Osteoblast (primary cell): ENCODE measurements at regions not wholly inside any gene's neighbourhood (a gene's known extent, or its start where the extent isn't known, plus 50 kb on each side); places are given as distances from the start of the nearest gene placed in this dataset.

Source experiments
- DNase-seq: peaks from one replicate; pipeline ENCODE4 v3.0.0; 2011; ENCODE audit warnings: low spot score, mixed read lengths; ENCODE audit not compliant: insufficient read length; ENCODE audit errors: missing footprints
- H2AFZ ChIP-seq: 2 replicates; pipeline ENCODE4 v1.6.0; 2011; ENCODE audit warnings: mild to moderate bottlenecking, low read length
- H3K27ac ChIP-seq: 2 replicates; pipeline ENCODE4 v1.5.1; 2011; ENCODE audit warnings: mild to moderate bottlenecking, low read depth, low read length, moderate library complexity
- H3K27me3 ChIP-seq: 2 replicates; pipeline ENCODE4 v1.6.0; 2012; ENCODE audit warnings: mild to moderate bottlenecking, control low read depth, inconsistent platforms, low read length, moderate library complexity; ENCODE audit not compliant: insufficient read depth
- H3K36me3 ChIP-seq: 2 replicates; pipeline ENCODE4 v1.5.1; 2011; ENCODE audit warnings: mild to moderate bottlenecking, low read length, control low read depth, moderate library complexity; ENCODE audit not compliant: insufficient read depth
- H3K4me1 ChIP-seq: 2 replicates; pipeline ENCODE4 v1.5.1; 2011; ENCODE audit warnings: mild to moderate bottlenecking, low read length, control low read depth, moderate library complexity; ENCODE audit not compliant: insufficient read depth
- H3K4me2 ChIP-seq: 2 replicates; pipeline ENCODE4 v1.6.0; 2011; ENCODE audit warnings: mild to moderate bottlenecking, low read length; ENCODE audit not compliant: insufficient read depth
- H3K4me3 ChIP-seq: fragments of 200-600 bp; sonication (generic); 3 replicates; pipeline ENCODE4 v1.5.1; 2012; ENCODE audit warnings: mild to moderate bottlenecking, low read length, inconsistent platforms; ENCODE audit not compliant: insufficient read depth
- H3K79me2 ChIP-seq: 2 replicates; pipeline ENCODE4 v1.6.0; 2012; ENCODE audit warnings: mild to moderate bottlenecking, low read length, control low read depth, inconsistent platforms; ENCODE audit not compliant: insufficient read depth
- H3K9me3 ChIP-seq: 2 replicates; pipeline ENCODE4 v1.5.1; 2011; ENCODE audit warnings: low read depth, low read length, control low read depth
- H4K20me1 ChIP-seq: 2 replicates; pipeline ENCODE4 v1.6.0; 2012; ENCODE audit warnings: mild to moderate bottlenecking, low read length, control low read depth; ENCODE audit not compliant: insufficient read depth
- CTCF ChIP-seq: IDR thresholded peaks from 2 replicates; pipeline ENCODE4 v1.5.1; 2011; ENCODE audit warnings: mild to moderate bottlenecking, low read depth, low read length, moderate library complexity; ENCODE audit errors: extremely low read depth

GRCh38 chr4:79016878-79017277 is 77.6 kb upstream of the PAQR3 start:
- H3K27me3 ChIP-seq = no peaks in the 10 kb centered on the region
- H2AFZ ChIP-seq = no peak overlapping the region
- no peak overlapping the region for H3K27ac ChIP-seq
- no peak overlapping the region for H3K4me2 ChIP-seq
- no peak for DNase-seq
- TF ChIP-seq CTCF = no peak
- H3K4me3 ChIP-seq = no peak overlapping the region
- H3K36me3 ChIP-seq = no peaks in the 10 kb centered on the region
- no peaks in the 10 kb centered on the region for H3K4me1 ChIP-seq
- H4K20me1 ChIP-seq = no peaks in the 10 kb centered on the region
- no peaks in the 10 kb centered on the region for H3K79me2 ChIP-seq
- no peaks in the 10 kb centered on the region for H3K9me3 ChIP-seq

- H4K20me1 ChIP-seq = no peaks in the 10 kb centered on the region
- H2AFZ ChIP-seq = no peak overlapping the region
- no peak overlapping the region for H3K4me3 ChIP-seq
- DNase-seq = no peak
- TF ChIP-seq CTCF = no peak
- H3K9me3 ChIP-seq = no peaks in the 10 kb centered on the region
- H3K36me3 ChIP-seq = no peaks in the 10 kb centered on the region
- no peak overlapping the region for H3K27ac ChIP-seq
- no peaks in the 10 kb centered on the region for H3K4me1 ChIP-seq
- no peaks in the 10 kb centered on the region for H3K27me3 ChIP-seq
- no peak overlapping the region for H3K4me2 ChIP-seq
- H3K79me2 ChIP-seq = no peaks in the 10 kb centered on the region
Observed at GRCh38 chr4:79015411-79015810, 76.2 kb upstream of the PAQR3 start.

GRCh38 chr4:79014230-79014629 is 75.0 kb upstream of the PAQR3 start:
- H3K4me3 ChIP-seq = no peak overlapping the region
- no peaks in the 10 kb centered on the region for H4K20me1 ChIP-seq
- no peaks in the 10 kb centered on the region for H3K79me2 ChIP-seq
- H2AFZ ChIP-seq = no peak overlapping the region
- H3K4me1 ChIP-seq = no peaks in the 10 kb centered on the region
- no peaks in the 10 kb centered on the region for H3K36me3 ChIP-seq
- H3K27me3 ChIP-seq = no peaks in the 10 kb centered on the region
- H3K27ac ChIP-seq = no peak overlapping the region
- no peaks in the 10 kb centered on the region for H3K9me3 ChIP-seq
- no peak for DNase-seq
- no peak for TF ChIP-seq CTCF
- H3K4me2 ChIP-seq = no peak overlapping the region

GRCh38 chr4:79013756-79014155 is 74.5 kb upstream of the PAQR3 start:
- TF ChIP-seq CTCF = no peak
- H3K79me2 ChIP-seq = no peaks in the 10 kb centered on the region

More at GRCh38 chr4:79013756-79014155, 74.5 kb upstream of the PAQR3 start:
- no peaks in the 10 kb centered on the region for H3K4me1 ChIP-seq
- H3K4me2 ChIP-seq = no peak overlapping the region
- H2AFZ ChIP-seq = no peak overlapping the region
- H3K9me3 ChIP-seq = no peaks in the 10 kb centered on the region
- no peaks in the 10 kb centered on the region for H3K36me3 ChIP-seq
- DNase-seq = no peak
- H3K27ac ChIP-seq = no peak overlapping the region
- H3K27me3 ChIP-seq = no peaks in the 10 kb centered on the region
- no peaks in the 10 kb centered on the region for H4K20me1 ChIP-seq
- H3K4me3 ChIP-seq = no peak overlapping the region
